ENCODE measurements at regions not wholly inside any gene's neighbourhood (a gene's known extent, or its start where the extent isn't known, plus 50 kb on each side); places are given as distances from the start of the nearest gene placed in this dataset.

- FAIRE-seq = no peak
- no peak for DNase-seq (ENCODE audit: low read depth in 1 of 2, low spot score in 1 of 2)
- TF ChIP-seq RAD21 (conservative IDR thresholded peaks at IDR 0.05 in 1 of 2, IDR thresholded peaks at IDR 0.05 in 1 of 2) = no peak
- TF ChIP-seq, protein P1, sequence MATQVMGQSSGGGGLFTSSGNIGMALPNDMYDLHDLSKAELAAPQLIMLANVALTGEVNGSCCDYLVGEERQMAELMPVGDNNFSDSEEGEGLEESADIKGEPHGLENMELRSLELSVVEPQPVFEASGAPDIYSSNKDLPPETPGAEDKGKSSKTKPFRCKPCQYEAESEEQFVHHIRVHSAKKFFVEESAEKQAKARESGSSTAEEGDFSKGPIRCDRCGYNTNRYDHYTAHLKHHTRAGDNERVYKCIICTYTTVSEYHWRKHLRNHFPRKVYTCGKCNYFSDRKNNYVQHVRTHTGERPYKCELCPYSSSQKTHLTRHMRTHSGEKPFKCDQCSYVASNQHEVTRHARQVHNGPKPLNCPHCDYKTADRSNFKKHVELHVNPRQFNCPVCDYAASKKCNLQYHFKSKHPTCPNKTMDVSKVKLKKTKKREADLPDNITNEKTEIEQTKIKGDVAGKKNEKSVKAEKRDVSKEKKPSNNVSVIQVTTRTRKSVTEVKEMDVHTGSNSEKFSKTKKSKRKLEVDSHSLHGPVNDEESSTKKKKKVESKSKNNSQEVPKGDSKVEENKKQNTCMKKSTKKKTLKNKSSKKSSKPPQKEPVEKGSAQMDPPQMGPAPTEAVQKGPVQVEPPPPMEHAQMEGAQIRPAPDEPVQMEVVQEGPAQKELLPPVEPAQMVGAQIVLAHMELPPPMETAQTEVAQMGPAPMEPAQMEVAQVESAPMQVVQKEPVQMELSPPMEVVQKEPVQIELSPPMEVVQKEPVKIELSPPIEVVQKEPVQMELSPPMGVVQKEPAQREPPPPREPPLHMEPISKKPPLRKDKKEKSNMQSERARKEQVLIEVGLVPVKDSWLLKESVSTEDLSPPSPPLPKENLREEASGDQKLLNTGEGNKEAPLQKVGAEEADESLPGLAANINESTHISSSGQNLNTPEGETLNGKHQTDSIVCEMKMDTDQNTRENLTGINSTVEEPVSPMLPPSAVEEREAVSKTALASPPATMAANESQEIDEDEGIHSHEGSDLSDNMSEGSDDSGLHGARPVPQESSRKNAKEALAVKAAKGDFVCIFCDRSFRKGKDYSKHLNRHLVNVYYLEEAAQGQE (IDR thresholded peaks at IDR 0.05) = no peak
- no peak for TF ChIP-seq EHF (CRISPR knock-in tag; IDR thresholded peaks at IDR 0.05)
- no peak for TF ChIP-seq POLR2AphosphoS2 (conservative IDR thresholded peaks at IDR 0.05; ENCODE audit: low read length)
- TF ChIP-seq JUN (IDR thresholded peaks at IDR 0.05) = no peak
- no peak for TF ChIP-seq FOSB (CRISPR knock-in tag; IDR thresholded peaks at IDR 0.05)
- TF ChIP-seq HEYL (CRISPR knock-in tag; IDR thresholded peaks at IDR 0.05) = no peak
- TF ChIP-seq NPAS2 (CRISPR knock-in tag; IDR thresholded peaks at IDR 0.05; ENCODE audit: borderline replicate concordance) = no peak
- no peak for TF ChIP-seq CHD2 (IDR thresholded peaks at IDR 0.05; ENCODE audit: low read length, partially characterized antibody)
- TF ChIP-seq KDM5A (IDR thresholded peaks at IDR 0.05) = no peak
- ChIA-PET CTCF (interaction anchor here (0.6 to 1.8 kb wide), 4 partner anchors 9 to 92 kb away, joined by 3 to 4 read pairs (median 4); no protein-coding TSS in a partner anchor), POLR2A (no interaction called here)
- ATAC-seq = no peak
- Histone ChIP-seq H3K27ac (no peak overlapping the region), H3K9me3 (peaks cover 4% of the 10 kb centered on the region; the same call in 2 of the 3 replicates), H3K4me3 (no peak overlapping the region), H3K4me2 (no peak overlapping the region), H3K4me1 (no peaks in the 10 kb centered on the region)
- 42% methylated on average over 5 of the region's 5 CpGs for WGBS (ENCODE audit: missing lambda C conversion rate)
Measured at GRCh38 chr11:116553482-116553881, 219.3 kb downstream of the BUD13 start.

- POLR2A ChIA-PET = no interaction called here
Measured at GRCh38 chr11:116551576-116551975, 221.2 kb downstream of the BUD13 start.

More at GRCh38 chr11:116551576-116551975, 221.2 kb downstream of the BUD13 start:
- Histone ChIP-seq H3K4me2 (no peak overlapping the region), H3K4me1 (no peaks in the 10 kb centered on the region), H3K27ac (no peak overlapping the region), H3K9me3 (peaks cover 4% of the 10 kb centered on the region; the same call in 2 of the 3 replicates), H3K4me3 (no peak overlapping the region)
- TF ChIP-seq HDAC2 (IDR thresholded peaks at IDR 0.05) = no peak
- TF ChIP-seq, protein P2, sequence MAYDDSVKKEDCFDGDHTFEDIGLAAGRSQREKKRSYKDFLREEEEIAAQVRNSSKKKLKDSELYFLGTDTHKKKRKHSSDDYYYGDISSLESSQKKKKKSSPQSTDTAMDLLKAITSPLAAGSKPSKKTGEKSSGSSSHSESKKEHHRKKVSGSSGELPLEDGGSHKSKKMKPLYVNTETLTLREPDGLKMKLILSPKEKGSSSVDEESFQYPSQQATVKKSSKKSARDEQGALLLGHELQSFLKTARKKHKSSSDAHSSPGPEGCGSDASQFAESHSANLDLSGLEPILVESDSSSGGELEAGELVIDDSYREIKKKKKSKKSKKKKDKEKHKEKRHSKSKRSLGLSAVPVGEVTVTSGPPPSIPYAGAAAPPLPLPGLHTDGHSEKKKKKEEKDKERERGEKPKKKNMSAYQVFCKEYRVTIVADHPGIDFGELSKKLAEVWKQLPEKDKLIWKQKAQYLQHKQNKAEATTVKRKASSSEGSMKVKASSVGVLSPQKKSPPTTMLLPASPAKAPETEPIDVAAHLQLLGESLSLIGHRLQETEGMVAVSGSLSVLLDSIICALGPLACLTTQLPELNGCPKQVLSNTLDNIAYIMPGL (CRISPR knock-in tag; IDR thresholded peaks at IDR 0.05; ENCODE audit: borderline replicate concordance) = no peak
- TF ChIP-seq, protein P3, sequence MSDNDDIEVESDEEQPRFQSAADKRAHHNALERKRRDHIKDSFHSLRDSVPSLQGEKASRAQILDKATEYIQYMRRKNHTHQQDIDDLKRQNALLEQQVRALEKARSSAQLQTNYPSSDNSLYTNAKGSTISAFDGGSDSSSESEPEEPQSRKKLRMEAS (IDR thresholded peaks at IDR 0.05) = no peak
- TF ChIP-seq CHD2 (IDR thresholded peaks at IDR 0.05; ENCODE audit: low read length, partially characterized antibody) = no peak
- no peak for TF ChIP-seq SREBF2 (IDR thresholded peaks at IDR 0.05)
- TF ChIP-seq ZNF302 (CRISPR knock-in tag; IDR thresholded peaks at IDR 0.05) = no peak
- no peak for TF ChIP-seq BHLHE40 (IDR thresholded peaks at IDR 0.05; ENCODE audit: low read depth, low read length)
- TF ChIP-seq RCOR1 (IDR thresholded peaks at IDR 0.05; ENCODE audit: low read depth, low read length) = no peak
- no peak for TF ChIP-seq CHD4 (IDR thresholded peaks at IDR 0.05; ENCODE audit: borderline replicate concordance)
- TF ChIP-seq ESRRA (IDR thresholded peaks at IDR 0.05; ENCODE audit: borderline replicate concordance, low read length) = no peak
- no peak for TF ChIP-seq USF2 (IDR thresholded peaks at IDR 0.05)
- TF ChIP-seq EHF (CRISPR knock-in tag; IDR thresholded peaks at IDR 0.05) = no peak
- TF ChIP-seq, protein P1 (IDR thresholded peaks at IDR 0.05) = no peak
- TF ChIP-seq JUNB (IDR thresholded peaks at IDR 0.05) = no peak
- TF ChIP-seq NFE2L2 (conservative IDR thresholded peaks at IDR 0.05; ENCODE audit: low read length) = no peak
- no peak for TF ChIP-seq SMC3 (IDR thresholded peaks at IDR 0.05)
- TF ChIP-seq MAZ (IDR thresholded peaks at IDR 0.05; ENCODE audit: borderline replicate concordance, low read depth, low read length) = no peak
- TF ChIP-seq ATOH8 (CRISPR knock-in tag; IDR thresholded peaks at IDR 0.05; ENCODE audit: low read depth) = no peak
- DNase-seq (ENCODE audit: low read depth in 1 of 2, low spot score in 1 of 2) (no peak), FAIRE-seq (no peak), ATAC-seq (no peak)
- 54% methylated on average over 3 of the region's 4 CpGs for WGBS (ENCODE audit: missing lambda C conversion rate)
- CTCF ChIA-PET = no interaction called here
